Ovary (tissue), 3 donors: ENCODE measurements at regions not wholly inside any gene's neighbourhood (a gene's known extent, or its start where the extent isn't known, plus 50 kb on each side); places are given as distances from the start of the nearest gene placed in this dataset.

Experiments
- POLR2A ChIP-seq: fragments of 450-650 bp; IDR thresholded peaks from one replicate; pipeline ENCODE4 v1.6.1; 2017; ENCODE audit warnings: antibody characterized with exemption, mild to moderate bottlenecking, moderate library complexity
- TF ChIP-seq, protein P1 (sequence below), 3 donors: fragments of 450-650 bp in 2 of 3; fragments of 200-600 bp in 1 of 3; IDR thresholded peaks; one replicate each; pipeline versions ENCODE4 v1.5.1 to v1.8.0; 2016 to 2022; ENCODE audit warnings: antibody characterized with exemption in 3 of 3, mild to moderate bottlenecking in 1 of 3
- donor health status: DM: no; HTN: no; CAD: no.

GRCh38 chr2:78201064-78201575, 678.9 kb upstream of the LRRTM4 start:
- TF ChIP-seq, protein P1, sequence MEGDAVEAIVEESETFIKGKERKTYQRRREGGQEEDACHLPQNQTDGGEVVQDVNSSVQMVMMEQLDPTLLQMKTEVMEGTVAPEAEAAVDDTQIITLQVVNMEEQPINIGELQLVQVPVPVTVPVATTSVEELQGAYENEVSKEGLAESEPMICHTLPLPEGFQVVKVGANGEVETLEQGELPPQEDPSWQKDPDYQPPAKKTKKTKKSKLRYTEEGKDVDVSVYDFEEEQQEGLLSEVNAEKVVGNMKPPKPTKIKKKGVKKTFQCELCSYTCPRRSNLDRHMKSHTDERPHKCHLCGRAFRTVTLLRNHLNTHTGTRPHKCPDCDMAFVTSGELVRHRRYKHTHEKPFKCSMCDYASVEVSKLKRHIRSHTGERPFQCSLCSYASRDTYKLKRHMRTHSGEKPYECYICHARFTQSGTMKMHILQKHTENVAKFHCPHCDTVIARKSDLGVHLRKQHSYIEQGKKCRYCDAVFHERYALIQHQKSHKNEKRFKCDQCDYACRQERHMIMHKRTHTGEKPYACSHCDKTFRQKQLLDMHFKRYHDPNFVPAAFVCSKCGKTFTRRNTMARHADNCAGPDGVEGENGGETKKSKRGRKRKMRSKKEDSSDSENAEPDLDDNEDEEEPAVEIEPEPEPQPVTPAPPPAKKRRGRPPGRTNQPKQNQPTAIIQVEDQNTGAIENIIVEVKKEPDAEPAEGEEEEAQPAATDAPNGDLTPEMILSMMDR (IDR thresholded peaks at IDR 0.05): no peak
- TF ChIP-seq POLR2A: no peak
